ENCODE measurements at regions not wholly inside any gene's neighbourhood (a gene's known extent, or its start where the extent isn't known, plus 50 kb on each side); places are given as distances from the start of the nearest gene placed in this dataset.

- no peak overlapping the region for H3K27ac Mint-ChIP-seq
- no peaks in the 10 kb centered on the region for H3K4me1 Mint-ChIP-seq
- H3K4me3 Mint-ChIP-seq: no peak overlapping the region
- H3K27me3 Mint-ChIP-seq (ENCODE audit: low read depth): no peaks in the 10 kb centered on the region
- peaks cover 6% of the 10 kb centered on the region for H3K36me3 Mint-ChIP-seq (ENCODE audit: low read depth)
- TF ChIP-seq CTCF (IDR thresholded peaks at IDR 0.05; ENCODE audit: unreplicated experiment in 3 of 3): no peak
- H3K9me3 Mint-ChIP-seq: peaks cover 49% of the 10 kb centered on the region
These were observed 153.1 kb upstream of the FRMD6 start for GRCh38 chr14:51498411-51499227.

GRCh38 chr14:51500776-51501175 is 150.9 kb upstream of the FRMD6 start:
- Mint-ChIP-seq H3K9me3 (peaks cover 46% of the 10 kb centered on the region), H3K27ac (no peak overlapping the region), H3K27me3 (ENCODE audit: low read depth) (no peaks in the 10 kb centered on the region), H3K36me3 (ENCODE audit: low read depth) (peaks cover 6% of the 10 kb centered on the region), H3K4me1 (peaks cover 8% of the 10 kb centered on the region), H3K4me3 (no peak overlapping the region)
- no peak for TF ChIP-seq CTCF (IDR thresholded peaks at IDR 0.05; ENCODE audit: unreplicated experiment in 3 of 3)

- Mint-ChIP-seq H3K9me3 (peaks cover 37% of the 10 kb centered on the region), H3K36me3 (ENCODE audit: low read depth) (peaks cover 6% of the 10 kb centered on the region), H3K4me1 (peaks cover 13% of the 10 kb centered on the region), H3K4me3 (no peak overlapping the region), H3K27me3 (ENCODE audit: low read depth) (no peaks in the 10 kb centered on the region), H3K27ac (no peak overlapping the region)
- no peak for TF ChIP-seq CTCF (IDR thresholded peaks at IDR 0.05; ENCODE audit: unreplicated experiment in 3 of 3)
These were observed 150.0 kb upstream of the FRMD6 start for GRCh38 chr14:51501746-51502145.

GRCh38 chr14:51504669-51505068 is 147.0 kb upstream of the FRMD6 start:
- H3K9me3 Mint-ChIP-seq: peaks cover 21% of the 10 kb centered on the region
- H3K4me1 Mint-ChIP-seq: peaks cover 35% of the 10 kb centered on the region
- H3K36me3 Mint-ChIP-seq (ENCODE audit: low read depth): peaks cover 6% of the 10 kb centered on the region
- H3K27ac Mint-ChIP-seq: peak overlapping the region in 1 of 3 experiments; percentile 47
- no peak overlapping the region for H3K4me3 Mint-ChIP-seq
- no peak for TF ChIP-seq CTCF (IDR thresholded peaks at IDR 0.05; ENCODE audit: unreplicated experiment in 3 of 3)
- no peaks in the 10 kb centered on the region for H3K27me3 Mint-ChIP-seq (ENCODE audit: low read depth)

- peak overlapping the region; percentile 98 to 99 (median 99) for H3K27ac Mint-ChIP-seq
- TF ChIP-seq CTCF (IDR thresholded peaks at IDR 0.05; ENCODE audit: unreplicated experiment in 3 of 3): no peak
- H3K27me3 Mint-ChIP-seq (ENCODE audit: low read depth): no peaks in the 10 kb centered on the region
- peaks cover 13% of the 10 kb centered on the region for H3K9me3 Mint-ChIP-seq
- no peak overlapping the region for H3K4me3 Mint-ChIP-seq
- H3K4me1 Mint-ChIP-seq: peaks cover 56% of the 10 kb centered on the region
- H3K36me3 Mint-ChIP-seq (ENCODE audit: low read depth): peaks cover 2% of the 10 kb centered on the region
These were observed 144.2 kb upstream of the FRMD6 start for GRCh38 chr14:51507511-51507905.

Data from nephron (organoid).